ENCODE measurements at regions not wholly inside any gene's neighbourhood (a gene's known extent, or its start where the extent isn't known, plus 50 kb on each side); places are given as distances from the start of the nearest gene placed in this dataset.
"Not testable (repeated sequence)": the region's sequence is repeated elsewhere in the genome, so short reads cannot be mapped to it uniquely, and the experiment has no call there.

DNA sequence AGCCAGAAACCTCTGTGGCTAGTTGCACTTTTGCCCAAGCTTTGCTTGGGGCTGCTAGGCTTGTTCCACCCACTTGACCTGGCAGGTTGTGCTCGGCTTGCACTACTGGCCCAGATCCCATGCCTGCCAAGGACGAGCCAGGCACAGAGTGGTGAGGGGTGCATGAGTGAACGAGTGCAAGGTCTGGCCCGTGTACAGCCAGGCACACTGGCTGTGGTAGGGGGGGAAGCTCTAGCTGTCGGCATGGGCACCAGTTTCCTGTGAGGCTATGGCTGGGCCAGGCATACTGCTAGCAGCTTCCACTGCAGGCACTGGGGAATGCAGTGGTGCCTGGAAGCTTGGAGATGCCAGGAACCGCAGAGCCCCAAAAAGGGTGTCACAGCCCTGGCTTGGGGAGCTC lies 210.4 kb downstream of the AKAIN1 start:
- no peak overlapping the region for H3K4me3 ChIP-seq (ENCODE audit: low read depth, low read length)
- TF ChIP-seq, protein P1, sequence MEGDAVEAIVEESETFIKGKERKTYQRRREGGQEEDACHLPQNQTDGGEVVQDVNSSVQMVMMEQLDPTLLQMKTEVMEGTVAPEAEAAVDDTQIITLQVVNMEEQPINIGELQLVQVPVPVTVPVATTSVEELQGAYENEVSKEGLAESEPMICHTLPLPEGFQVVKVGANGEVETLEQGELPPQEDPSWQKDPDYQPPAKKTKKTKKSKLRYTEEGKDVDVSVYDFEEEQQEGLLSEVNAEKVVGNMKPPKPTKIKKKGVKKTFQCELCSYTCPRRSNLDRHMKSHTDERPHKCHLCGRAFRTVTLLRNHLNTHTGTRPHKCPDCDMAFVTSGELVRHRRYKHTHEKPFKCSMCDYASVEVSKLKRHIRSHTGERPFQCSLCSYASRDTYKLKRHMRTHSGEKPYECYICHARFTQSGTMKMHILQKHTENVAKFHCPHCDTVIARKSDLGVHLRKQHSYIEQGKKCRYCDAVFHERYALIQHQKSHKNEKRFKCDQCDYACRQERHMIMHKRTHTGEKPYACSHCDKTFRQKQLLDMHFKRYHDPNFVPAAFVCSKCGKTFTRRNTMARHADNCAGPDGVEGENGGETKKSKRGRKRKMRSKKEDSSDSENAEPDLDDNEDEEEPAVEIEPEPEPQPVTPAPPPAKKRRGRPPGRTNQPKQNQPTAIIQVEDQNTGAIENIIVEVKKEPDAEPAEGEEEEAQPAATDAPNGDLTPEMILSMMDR (IDR thresholded peaks at IDR 0.05; ENCODE audit: borderline replicate concordance, insufficient read depth, low read depth, low read length): no peak

- TF ChIP-seq, protein P1 (IDR thresholded peaks at IDR 0.05; ENCODE audit: borderline replicate concordance, insufficient read depth, low read depth, low read length): no peak
- H3K4me3 ChIP-seq (ENCODE audit: low read depth, low read length): no peak overlapping the region
Measured at GRCh38 chr18:4986066-4986465, 211.0 kb downstream of the AKAIN1 start.

- no peak overlapping the region for H3K4me3 ChIP-seq (ENCODE audit: low read depth, low read length)
- TF ChIP-seq, protein P1 (IDR thresholded peaks at IDR 0.05; ENCODE audit: borderline replicate concordance, insufficient read depth, low read depth, low read length): no peak
Measured at GRCh38 chr18:4961121-4961909, 235.7 kb downstream of the AKAIN1 start.

GRCh38 chr18:4960578-4960977 lies 236.5 kb downstream of the AKAIN1 start:
- TF ChIP-seq, protein P1 (IDR thresholded peaks at IDR 0.05; ENCODE audit: borderline replicate concordance, insufficient read depth, low read depth, low read length): no peak
- H3K4me3 ChIP-seq (ENCODE audit: low read depth, low read length): no peak overlapping the region

DNA sequence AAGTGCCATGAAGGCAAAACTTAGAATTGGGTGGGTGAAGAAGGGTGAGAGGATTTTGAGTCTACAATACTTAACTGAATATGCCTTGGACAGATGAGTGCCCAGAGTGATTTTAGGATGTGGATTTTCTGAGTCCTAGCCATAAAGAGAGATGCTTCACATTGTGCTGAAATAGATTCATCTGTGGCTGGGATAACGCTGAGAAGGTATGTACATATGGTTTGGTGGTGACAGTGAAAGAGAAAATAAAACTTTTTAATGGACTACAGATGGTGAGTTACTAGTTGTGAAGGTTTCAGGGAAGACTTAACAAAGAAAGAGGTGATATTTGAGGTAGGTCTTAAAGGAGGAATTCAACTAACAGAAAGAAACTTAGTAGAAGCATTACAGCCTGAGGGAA lies 265.8 kb downstream of the AKAIN1 start:
- TF ChIP-seq, protein P1 (IDR thresholded peaks at IDR 0.05; ENCODE audit: borderline replicate concordance, insufficient read depth, low read depth, low read length): no peak
- no peak overlapping the region for H3K4me3 ChIP-seq (ENCODE audit: low read depth, low read length)

DNA sequence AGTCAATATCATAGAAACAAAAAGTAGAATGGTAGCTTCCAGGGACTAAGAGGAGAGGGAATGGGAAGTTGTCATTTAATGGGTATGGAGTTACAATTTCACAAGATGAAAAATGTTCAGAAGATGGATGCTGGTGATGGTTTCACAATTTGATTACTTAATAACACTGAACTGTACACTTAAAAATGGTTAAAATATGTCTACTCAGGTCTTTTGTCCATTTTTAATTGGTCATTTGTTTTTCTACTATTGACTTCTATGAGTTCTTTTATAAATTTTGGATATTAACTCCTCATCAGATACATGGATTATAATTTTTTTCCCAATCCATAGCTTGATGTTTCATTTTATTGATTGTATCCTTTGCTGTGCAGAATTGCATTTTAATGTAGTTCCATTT lies 275.5 kb downstream of the AKAIN1 start:
- no peak overlapping the region for H3K4me3 ChIP-seq (ENCODE audit: low read depth, low read length)
- TF ChIP-seq, protein P1 (IDR thresholded peaks at IDR 0.05; ENCODE audit: borderline replicate concordance, insufficient read depth, low read depth, low read length): no peak

- not testable (repeated sequence) for H3K4me3 ChIP-seq (ENCODE audit: low read depth, low read length)
Measured at GRCh38 chr18:4917509-4917908, 279.5 kb downstream of the AKAIN1 start.

Data from GM12875 (cell line).